LNCaP clone FGC (cell line): ENCODE measurements at regions not wholly inside any gene's neighbourhood (a gene's known extent, or its start where the extent isn't known, plus 50 kb on each side); places are given as distances from the start of the nearest gene placed in this dataset.
A peak's percentile ranks its signal among the peaks of the same experiment; 100 is the strongest.

ENCODE experiments used
- DNase-seq: peaks from one replicate; pipeline ENCODE4 v3.0.0-alpha.2; 2011; ENCODE audit warnings: low read depth
- H3K4me3 ChIP-seq: 2 replicates; pipeline ENCODE4 v1.5.1; 2011; ENCODE audit warnings: mild to moderate bottlenecking, low read depth, low read length, control low read depth
- TF ChIP-seq, protein P1 (sequence below): IDR thresholded peaks from 2 replicates; pipeline ENCODE4 v1.5.1; 2012; ENCODE audit warnings: mild to moderate bottlenecking; ENCODE audit not compliant: control insufficient read depth, insufficient read depth; ENCODE audit errors: extremely low read depth

- TF ChIP-seq, protein P1, sequence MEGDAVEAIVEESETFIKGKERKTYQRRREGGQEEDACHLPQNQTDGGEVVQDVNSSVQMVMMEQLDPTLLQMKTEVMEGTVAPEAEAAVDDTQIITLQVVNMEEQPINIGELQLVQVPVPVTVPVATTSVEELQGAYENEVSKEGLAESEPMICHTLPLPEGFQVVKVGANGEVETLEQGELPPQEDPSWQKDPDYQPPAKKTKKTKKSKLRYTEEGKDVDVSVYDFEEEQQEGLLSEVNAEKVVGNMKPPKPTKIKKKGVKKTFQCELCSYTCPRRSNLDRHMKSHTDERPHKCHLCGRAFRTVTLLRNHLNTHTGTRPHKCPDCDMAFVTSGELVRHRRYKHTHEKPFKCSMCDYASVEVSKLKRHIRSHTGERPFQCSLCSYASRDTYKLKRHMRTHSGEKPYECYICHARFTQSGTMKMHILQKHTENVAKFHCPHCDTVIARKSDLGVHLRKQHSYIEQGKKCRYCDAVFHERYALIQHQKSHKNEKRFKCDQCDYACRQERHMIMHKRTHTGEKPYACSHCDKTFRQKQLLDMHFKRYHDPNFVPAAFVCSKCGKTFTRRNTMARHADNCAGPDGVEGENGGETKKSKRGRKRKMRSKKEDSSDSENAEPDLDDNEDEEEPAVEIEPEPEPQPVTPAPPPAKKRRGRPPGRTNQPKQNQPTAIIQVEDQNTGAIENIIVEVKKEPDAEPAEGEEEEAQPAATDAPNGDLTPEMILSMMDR = no peak
- no peak overlapping the region for H3K4me3 ChIP-seq
- DNase-seq = no peak
Measured at GRCh38 chr1:87951409-87951808, 622.7 kb downstream of the LMO4 start.

GRCh38 chr1:87951852-87952251 is 623.2 kb downstream of the LMO4 start:
- no peak for DNase-seq
- no peak overlapping the region for H3K4me3 ChIP-seq
- TF ChIP-seq, protein P1 = no peak

DNA sequence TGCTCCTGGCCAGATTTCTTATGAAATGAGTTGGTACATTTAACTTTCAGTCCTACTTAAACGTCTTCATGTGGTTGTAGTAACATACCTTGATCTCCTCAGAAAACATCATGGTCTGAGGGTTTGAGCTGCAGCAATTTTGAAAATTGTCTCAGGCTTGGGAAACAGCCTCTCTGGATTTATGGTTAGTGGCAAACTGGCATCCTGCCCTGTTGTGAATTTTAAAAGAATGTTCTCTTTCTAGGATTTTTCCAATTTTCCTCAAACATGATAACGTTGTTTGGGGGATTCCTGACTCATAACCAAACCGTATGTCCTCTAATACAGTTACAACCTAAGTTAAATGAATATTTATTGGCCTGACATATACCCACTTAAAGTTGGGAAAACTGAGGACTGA is 624.4 kb downstream of the LMO4 start:
- TF ChIP-seq, protein P1 = no peak
- H3K4me3 ChIP-seq = no peak overlapping the region
- no peak for DNase-seq

GRCh38 chr1:87953732-87954344 is 625.2 kb downstream of the LMO4 start:
- TF ChIP-seq, protein P1 = peak; percentile 73
- H3K4me3 ChIP-seq = no peak overlapping the region
- DNase-seq = peak; percentile 19

DNA sequence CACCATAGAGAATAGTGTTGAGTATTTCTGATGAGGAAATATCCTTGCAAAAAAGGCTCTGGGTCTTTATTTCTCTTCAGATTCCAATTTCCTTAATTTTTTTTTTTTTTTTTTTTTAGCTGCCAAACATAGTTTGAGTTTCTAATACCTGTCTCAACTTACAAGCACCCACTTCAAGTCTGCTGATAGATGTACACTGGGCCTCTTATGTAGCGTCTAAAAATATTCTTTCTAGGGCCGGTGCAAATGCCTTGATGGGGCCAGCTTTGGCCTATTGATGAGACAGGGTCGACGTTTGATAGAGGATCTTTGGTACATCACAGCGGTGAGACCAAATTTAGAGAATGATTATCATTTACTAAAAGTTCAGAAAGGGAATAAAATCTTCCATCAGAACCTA is 626.4 kb downstream of the LMO4 start:
- no peak overlapping the region for H3K4me3 ChIP-seq
- DNase-seq = no peak
- TF ChIP-seq, protein P1 = no peak

DNA sequence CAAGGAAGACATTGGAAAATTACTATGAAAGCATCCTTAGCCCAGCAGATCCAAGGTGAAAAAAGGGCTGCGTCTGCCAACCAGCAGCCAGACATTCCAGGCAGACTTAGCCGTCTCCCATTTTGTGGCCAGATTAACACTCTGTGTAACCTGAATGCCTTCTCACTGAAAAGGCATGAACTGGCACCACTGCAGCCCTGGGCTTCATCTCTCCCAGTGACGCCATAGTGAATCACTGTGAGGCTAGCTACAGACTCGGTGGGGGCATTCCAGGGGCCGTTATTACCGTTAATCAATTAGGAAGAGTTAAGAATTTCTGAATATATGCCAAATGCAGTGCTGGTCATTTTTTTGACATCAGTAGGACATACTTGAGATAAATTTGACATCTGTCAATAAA is 627.4 kb downstream of the LMO4 start:
- no peak for DNase-seq
- H3K4me3 ChIP-seq = no peak overlapping the region
- TF ChIP-seq, protein P1 = no peak

- no peak for DNase-seq
- no peak overlapping the region for H3K4me3 ChIP-seq
- TF ChIP-seq, protein P1 = no peak
Measured at GRCh38 chr1:87956750-87957149, 628.1 kb downstream of the LMO4 start.
